HepG2 (cell line): ENCODE measurements at regions not wholly inside any gene's neighbourhood (a gene's known extent, or its start where the extent isn't known, plus 50 kb on each side); places are given as distances from the start of the nearest gene placed in this dataset.

ENCODE experiments used
- ATAC-seq: fragments of 200-7000 bp; cut with Tn5 transposase; 3 replicates; pipeline ENCODE4 v1.9.1; 2020; ENCODE audit warnings: mild to moderate bottlenecking, moderate library complexity
- BruUV-seq: library from RNA; stranded (reverse); fragments of 400-500 nt; replicated peaks from 2 replicates; lab custom pipeline; 2021; lab: Mats Ljungman, UMichigan
- CTCF ChIA-PET: fragments of 300-600 bp; formaldehyde crosslinking; extraction: SDS; loops from one replicate; lab custom pipeline; 2021; ENCODE audit warnings: low total read pairs, inconsistent platforms, low intra/inter-chr PET ratio; lab: Yijun Ruan, JAX
- POLR2A ChIA-PET: fragments of 350-600 bp; sonication (Branson Sonifier 250); formaldehyde crosslinking; loops from one replicate; lab custom pipeline; 2020; ENCODE audit warnings: antibody characterized with exemption, inconsistent platforms; lab: Yijun Ruan, JAX
- DNase-seq: peaks from one replicate; pipeline ENCODE4 v3.0.0-alpha.2; 2015; ENCODE audit warnings: low spot score
- FAIRE-seq: peaks from 3 replicates; lab custom pipeline; 2011; peaks lifted over from hg19 to GRCh38; lab: Jason Lieb, UNC
- H2AFZ ChIP-seq: one replicate; pipeline ENCODE4 v1.6.1; 2011; ENCODE audit warnings: low read length, inconsistent platforms
- H3K27ac ChIP-seq: fragments of 300-600 bp; 3 replicates; pipeline ENCODE4 v1.8.0; 2011; ENCODE audit warnings: mixed run types, mild to moderate bottlenecking, mixed read lengths, low read length, inconsistent platforms; ENCODE audit not compliant: insufficient read depth; ENCODE audit errors: extremely low read length
- H3K27me3 ChIP-seq, 2 experiments: fragments of 200-600 bp in 1 of 2; 2 replicates in 1 of 2; 3 replicates in 1 of 2; pipeline versions ENCODE4 v1.6.0 to v1.8.0; 2011; ENCODE audit warnings: low read length in 2 of 2, mild to moderate bottlenecking in 2 of 2, moderate library complexity in 2 of 2, inconsistent platforms in 1 of 2; ENCODE audit not compliant: insufficient read depth in 2 of 2, control insufficient read depth in 1 of 2
- H3K36me3 ChIP-seq, 2 experiments: fragments of 200-600 bp in 1 of 2; replicated peaks in 1 of 2; 2 replicates in 1 of 2; 3 replicates in 1 of 2; pipeline versions ENCODE4 v1.5.1 to v1.8.0; 2011; ENCODE audit warnings: low read length in 2 of 2, inconsistent platforms in 1 of 2; ENCODE audit not compliant: insufficient read depth in 2 of 2, control insufficient read depth in 1 of 2
- H3K4me1 ChIP-seq: 2 replicates; pipeline ENCODE4 v1.5.1; 2012; ENCODE audit warnings: low read length, inconsistent platforms; ENCODE audit not compliant: insufficient read depth
- H3K4me2 ChIP-seq: 2 replicates; pipeline ENCODE4 v1.6.0; 2011; ENCODE audit warnings: low read depth, low read length, inconsistent platforms
- H3K4me3 ChIP-seq, 3 experiments: fragments of 200-600 bp in 1 of 3; sonication (generic), shearing (Covaris generic) in 1 of 3; replicated peaks in 1 of 3; 2 replicates each; pipeline ENCODE4 v1.5.1; 2011 to 2016; ENCODE audit warnings: low read length in 3 of 3, inconsistent platforms in 2 of 3, low read depth in 2 of 3, mild to moderate bottlenecking in 2 of 3, control low read depth in 1 of 3, mixed read lengths in 1 of 3; ENCODE audit not compliant: insufficient read depth in 1 of 3
- H3K79me2 ChIP-seq: one replicate; pipeline ENCODE4 v1.6.1; 2011; ENCODE audit warnings: low read length, inconsistent platforms; ENCODE audit not compliant: insufficient read depth
- H3K9ac ChIP-seq: 2 replicates; pipeline ENCODE4 v1.6.0; 2011; ENCODE audit warnings: mild to moderate bottlenecking, low read depth, low read length, inconsistent platforms; ENCODE audit not compliant: insufficient read depth
- H3K9me3 ChIP-seq: 2 replicates; pipeline ENCODE4 v1.5.1; 2012; ENCODE audit warnings: mild to moderate bottlenecking, low read length
- H4K20me1 ChIP-seq: 2 replicates; pipeline ENCODE4 v1.6.0; 2011; ENCODE audit warnings: inconsistent platforms, mild to moderate bottlenecking, low read length, moderate library complexity; ENCODE audit not compliant: insufficient read depth
- CEBPG ChIP-seq: IDR thresholded peaks from 2 replicates; pipeline ENCODE4 v1.6.1; 2016
- CREB1 ChIP-seq, 2 experiments: fragments of 450-650 bp in 1 of 2; IDR thresholded peaks; 2 replicates each; pipeline ENCODE4 v1.6.1; 2016 to 2017; ENCODE audit warnings: control low read depth in 1 of 2, mild to moderate bottlenecking in 1 of 2, missing compliant biosample characterization in 1 of 2, missing genetic modification characterization in 1 of 2
- CSRNP2 ChIP-seq: sonication (generic); formaldehyde crosslinking; conservative IDR thresholded peaks from 2 replicates; pipeline ENCODE4 v1.8.0; 2022; ENCODE audit warnings: low read depth, missing genetic modification reagents
- MXD3 ChIP-seq: IDR thresholded peaks from 2 replicates; pipeline ENCODE4 v1.6.1; 2016; ENCODE audit warnings: mild to moderate bottlenecking, missing biosample characterization, missing genetic modification reagents
- NONO ChIP-seq, 2 experiments: fragments of 450-650 bp in 1 of 2; sonication (generic) in 1 of 2; formaldehyde crosslinking in 1 of 2; IDR thresholded peaks in 1 of 2; conservative IDR thresholded peaks in 1 of 2; 2 replicates each; pipeline versions ENCODE4 v1.6.1 to v1.8.0; 2017 to 2022; ENCODE audit warnings: mild to moderate bottlenecking in 1 of 2, missing genetic modification reagents in 1 of 2, moderate library complexity in 1 of 2
- SETDB1 ChIP-seq: sonication (generic); formaldehyde crosslinking; IDR thresholded peaks from 2 replicates; pipeline ENCODE4 v1.5.1; 2020; ENCODE audit warnings: missing genetic modification reagents, mild to moderate bottlenecking, borderline replicate concordance
- SP4 ChIP-seq: sonication (generic); formaldehyde crosslinking; IDR thresholded peaks from 2 replicates; pipeline ENCODE4 v1.8.1; 2023; ENCODE audit warnings: mild to moderate bottlenecking, missing genetic modification reagents
- SRSF1 ChIP-seq: fragments of 200-400 bp; formaldehyde crosslinking; optimal IDR thresholded peaks from 2 replicates; pipeline ENCODE3; 2017; ENCODE audit warnings: mild to moderate bottlenecking, low read depth, low read length, moderate library complexity
- TEAD3 ChIP-seq: optimal IDR thresholded peaks from 2 replicates; pipeline ENCODE3; 2016; ENCODE audit warnings: borderline replicate concordance
- ZNF274 ChIP-seq: sonication (generic); formaldehyde crosslinking; IDR thresholded peaks from 2 replicates; pipeline ENCODE4 v1.5.1; 2020; ENCODE audit warnings: mild to moderate bottlenecking, missing genetic modification reagents
- ZNF281 ChIP-seq: sonication (generic); formaldehyde crosslinking; IDR thresholded peaks from 2 replicates; pipeline ENCODE4 v1.4.0; 2020; ENCODE audit warnings: missing genetic modification reagents, borderline replicate concordance
- ZNF572 ChIP-seq: sonication (generic); formaldehyde crosslinking; IDR thresholded peaks from 2 replicates; pipeline ENCODE4 v1.5.1; 2020; ENCODE audit warnings: mild to moderate bottlenecking, missing genetic modification reagents
- WGBS: methylation state at CpG from one replicate; pipeline ENCODE4 v1.1.6; 2017; ENCODE audit warnings: low lambda C conversion rate; 5-methylcytosine and 5-hydroxymethylcytosine counted together
- in situ Hi-C: cut with HindIII; loops from 2 replicates; pipeline ENCODE4 v1.10.0; 2017; ENCODE audit warnings: low pct_unique_long_range_greater_than_20kb; ENCODE audit not compliant: extremely low pct_ligation_motif_present
- intact Hi-C: fragments of 100-400 bp; cut with micrococcal nuclease; formaldehyde crosslinking; loops from one replicate; pipeline ENCODE4 v1.10.0; 2022; ENCODE audit not compliant: unreplicated experiment
- TF ChIP-seq, protein P1 (sequence below): fragments of 450-650 bp; IDR thresholded peaks from 2 replicates; pipeline ENCODE4 v1.6.1; 2016

DNA sequence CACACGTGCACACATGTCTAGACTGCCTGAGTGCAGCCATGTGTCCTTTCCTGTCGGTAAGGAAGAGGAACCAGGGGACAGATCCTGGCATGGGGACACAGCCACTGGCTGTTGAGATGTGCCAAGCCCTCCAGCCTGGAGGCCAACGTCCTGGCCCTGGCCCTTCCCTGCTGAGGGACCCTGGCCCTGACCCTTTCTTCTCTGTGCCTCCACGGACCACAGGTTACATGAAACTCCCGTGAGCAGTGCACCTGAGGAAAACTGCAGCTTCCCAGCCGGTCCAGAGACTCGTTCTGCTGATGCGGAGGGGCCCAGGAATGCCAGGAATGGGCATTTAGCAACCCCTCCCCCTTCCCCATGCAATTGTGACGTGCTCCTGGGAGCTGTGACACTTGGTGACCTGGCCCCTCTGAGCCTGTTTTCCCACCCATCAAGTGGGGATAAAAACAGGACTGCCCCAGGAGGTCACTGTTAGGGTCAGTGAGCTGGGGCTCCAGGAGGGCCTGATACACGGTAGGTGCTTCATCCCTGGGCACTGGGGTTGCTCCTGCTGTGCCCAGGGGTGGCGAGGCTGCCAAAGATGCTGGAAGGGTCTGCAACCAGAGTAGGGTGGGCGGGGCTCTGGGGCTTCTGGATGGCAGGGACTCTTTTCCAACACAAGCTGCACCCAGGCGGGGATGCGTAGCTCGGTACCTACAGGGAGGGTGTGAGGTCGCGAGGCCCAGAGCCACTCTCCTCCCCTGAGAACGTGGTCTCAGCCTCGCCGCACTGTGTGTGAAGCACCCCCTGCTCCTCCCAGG, 151.5 kb downstream of the C9orf50 start:
- no peak overlapping the region for H3K4me3 ChIP-seq
- in situ Hi-C loops (no loop called here), intact Hi-C loops (no loop called here)
- no peak for FAIRE-seq
- TF ChIP-seq CREB1 (IDR thresholded peaks at IDR 0.05): peak; percentile 39; the same call in 1 of the 2 replicates
- no peak for TF ChIP-seq CREB1 (CRISPR knock-in tag; IDR thresholded peaks at IDR 0.05)
- TF ChIP-seq TEAD3 (CRISPR knock-in tag): peak; percentile 66
- TF ChIP-seq ZNF572: no peak
- no peak for TF ChIP-seq ZNF274 (CRISPR knock-in tag)
- no peak for TF ChIP-seq CEBPG
- peak; percentile 65; the same call in 1 of the 2 replicates for TF ChIP-seq ZNF281
- TF ChIP-seq, protein P1, sequence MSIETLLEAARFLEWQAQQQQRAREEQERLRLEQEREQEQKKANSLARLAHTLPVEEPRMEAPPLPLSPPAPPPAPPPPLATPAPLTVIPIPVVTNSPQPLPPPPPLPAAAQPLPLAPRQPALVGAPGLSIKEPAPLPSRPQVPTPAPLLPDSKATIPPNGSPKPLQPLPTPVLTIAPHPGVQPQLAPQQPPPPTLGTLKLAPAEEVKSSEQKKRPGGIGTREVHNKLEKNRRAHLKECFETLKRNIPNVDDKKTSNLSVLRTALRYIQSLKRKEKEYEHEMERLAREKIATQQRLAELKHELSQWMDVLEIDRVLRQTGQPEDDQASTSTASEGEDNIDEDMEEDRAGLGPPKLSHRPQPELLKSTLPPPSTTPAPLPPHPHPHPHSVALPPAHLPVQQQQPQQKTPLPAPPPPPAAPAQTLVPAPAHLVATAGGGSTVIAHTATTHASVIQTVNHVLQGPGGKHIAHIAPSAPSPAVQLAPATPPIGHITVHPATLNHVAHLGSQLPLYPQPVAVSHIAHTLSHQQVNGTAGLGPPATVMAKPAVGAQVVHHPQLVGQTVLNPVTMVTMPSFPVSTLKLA: peak; percentile 9; the same call in 1 of the 2 replicates
- TF ChIP-seq SETDB1 (CRISPR knock-in tag): no peak
- TF ChIP-seq SP4 (CRISPR knock-in tag): no peak
- TF ChIP-seq MXD3 (CRISPR knock-in tag): no peak
- no peak for TF ChIP-seq NONO (IDR thresholded peaks at IDR 0.05)
- TF ChIP-seq NONO (CRISPR knock-in tag; conservative IDR thresholded peaks at IDR 0.05): no peak
- no peak for TF ChIP-seq SRSF1
- no peak for TF ChIP-seq CSRNP2 (CRISPR knock-in tag)
- H2AFZ ChIP-seq: no peak overlapping the region
- no peak overlapping the region for H3K9ac ChIP-seq
- no peaks in the 10 kb centered on the region for H4K20me1 ChIP-seq
- DNase-seq: no peak
- peak; percentile 7; the same call in 1 of the 3 replicates for ATAC-seq
- peaks cover 64% of the 10 kb centered on the region for H3K4me1 ChIP-seq
- ChIA-PET CTCF (no interaction called here), POLR2A (interaction anchor here (1.5 kb wide), 1 partner anchor 9 kb away, joined by 6 read pairs; no protein-coding TSS in a partner anchor)
- 47% methylated on average over 3 of the region's 20 CpGs for WGBS
- no peaks in the 10 kb centered on the region for H3K9me3 ChIP-seq
- peak overlapping the region; percentile 5; the same call in 1 of the 2 replicates for H3K4me2 ChIP-seq
- no peaks in the 10 kb centered on the region for H3K79me2 ChIP-seq
- BruUV-seq: no TSS peak
- no peaks in the 10 kb centered on the region for H3K36me3 ChIP-seq
- H3K27me3 ChIP-seq: peaks cover 6 to 24% of the 10 kb centered on the region in 2 experiments; a peak in 3 of 5 replicates
- no peak overlapping the region for H3K27ac ChIP-seq
